SK-N-SH (cell line): ENCODE measurements at regions not wholly inside any gene's neighbourhood (a gene's known extent, or its start where the extent isn't known, plus 50 kb on each side); places are given as distances from the start of the nearest gene placed in this dataset.

Experiments used
- CTCF ChIA-PET: fragments of 300-600, 350-600 bp; formaldehyde crosslinking; extraction: SDS; loops from one replicate; lab custom pipeline; 2021; lab: Yijun Ruan, JAX
- POLR2A ChIA-PET: fragments of 350-600 bp; sonication (Branson Sonifier 250); formaldehyde crosslinking; extraction: SDS; loops from one replicate; lab custom pipeline; 2020; ENCODE audit warnings: antibody characterized with exemption, inconsistent platforms; lab: Yijun Ruan, JAX
- DNase-seq: peaks from one replicate; pipeline ENCODE4 v3.0.0; 2012
- H2AFZ ChIP-seq: fragments of 200-600 bp; sonication (generic); 2 replicates; pipeline ENCODE4 v1.8.1; 2016; ENCODE audit warnings: antibody characterized with exemption, mild to moderate bottlenecking, low read depth
- H3F3A ChIP-seq: fragments of 200-600 bp; sonication (generic); replicated peaks from 2 replicates; pipeline ENCODE3; 2016; ENCODE audit warnings: antibody characterized with exemption, mild to moderate bottlenecking; ENCODE audit not compliant: insufficient read depth
- H3K27ac ChIP-seq, 2 experiments: fragments of 200-500 bp in 1 of 2; fragments of 200-600 bp in 1 of 2; sonication (Bioruptor generic) in 1 of 2; sonication (generic), shearing (Covaris generic) in 1 of 2; 2 replicates each; pipeline versions ENCODE4 v1.5.1 to v1.6.1; 2014 to 2016; ENCODE audit warnings: low read depth in 2 of 2, inconsistent platforms in 1 of 2, low read length in 1 of 2, mild to moderate bottlenecking in 1 of 2, mixed read lengths in 1 of 2
- H3K27me3 ChIP-seq: fragments of 200-600 bp; sonication (generic), shearing (Covaris generic); 2 replicates; pipeline ENCODE4 v1.6.1; 2016; ENCODE audit warnings: mixed run types; ENCODE audit not compliant: insufficient read depth
- H3K36me3 ChIP-seq, 2 experiments: fragments of 200-500 bp in 1 of 2; fragments of 200-600 bp in 1 of 2; sonication (Bioruptor generic) in 1 of 2; sonication (generic) in 1 of 2; replicated peaks in 1 of 2; 2 replicates each; pipeline versions ENCODE3 to v1.5.1; 2014 to 2016; ENCODE audit warnings: low read length in 1 of 2, mild to moderate bottlenecking in 1 of 2; ENCODE audit not compliant: insufficient read depth in 2 of 2, control insufficient read depth in 1 of 2
- H3K4me1 ChIP-seq, 2 experiments: fragments of 200-500 bp in 1 of 2; fragments of 200-600 bp in 1 of 2; sonication (Bioruptor generic) in 1 of 2; sonication (generic), shearing (Covaris generic) in 1 of 2; 2 replicates each; pipeline versions ENCODE4 v1.5.1 to v1.6.1; 2014 to 2016; ENCODE audit warnings: low read depth in 1 of 2, low read length in 1 of 2, mixed run types in 1 of 2; ENCODE audit not compliant: insufficient read depth in 2 of 2, control insufficient read depth in 1 of 2
- H3K4me2 ChIP-seq: fragments of 200-600 bp; sonication (generic), shearing (Covaris generic); 2 replicates; pipeline ENCODE4 v1.6.1; 2017; ENCODE audit warnings: mixed run types
- H3K4me3 ChIP-seq, 2 experiments: fragments of 200-500 bp in 1 of 2; fragments of 200-600 bp in 1 of 2; sonication (Bioruptor generic) in 1 of 2; sonication (generic), shearing (Covaris generic) in 1 of 2; 2 replicates each; pipeline versions ENCODE4 v1.5.1 to v1.8.1; 2014 to 2016; ENCODE audit warnings: low read depth in 2 of 2, inconsistent platforms in 1 of 2, low read length in 1 of 2, mild to moderate bottlenecking in 1 of 2, mixed read lengths in 1 of 2, moderate library complexity in 1 of 2
- H3K79me2 ChIP-seq: fragments of 200-600 bp; sonication (generic); 2 replicates; pipeline ENCODE4 v1.8.1; 2017; ENCODE audit warnings: mild to moderate bottlenecking; ENCODE audit not compliant: insufficient read depth
- H3K9ac ChIP-seq: fragments of 200-600 bp; sonication (generic); 2 replicates; pipeline ENCODE4 v1.6.1; 2017; ENCODE audit warnings: mixed run types
- H3K9me2 ChIP-seq: fragments of 200-600 bp; sonication (generic); 2 replicates; pipeline ENCODE4 v1.6.1; 2017; ENCODE audit warnings: mixed run types
- H3K9me3 ChIP-seq: fragments of 200-600 bp; sonication (generic); 2 replicates; pipeline ENCODE4 v1.6.1; 2017; ENCODE audit warnings: mixed run types, mild to moderate bottlenecking, moderate library complexity
- H4K20me1 ChIP-seq: fragments of 200-600 bp; sonication (generic); 2 replicates; pipeline ENCODE4 v1.6.1; 2017; ENCODE audit warnings: mild to moderate bottlenecking, mixed run types; ENCODE audit not compliant: insufficient read depth
- CTCF ChIP-seq: fragments of 200-600 bp; sonication (generic); IDR thresholded peaks from 2 replicates; pipeline ENCODE4 v1.6.1; 2017; ENCODE audit warnings: antibody characterized with exemption, mild to moderate bottlenecking, moderate library complexity
- EP300 ChIP-seq, 2 experiments: IDR thresholded peaks; 2 replicates each; pipeline versions ENCODE4 v1.4.0 to v1.6.1; 2012; ENCODE audit warnings: borderline replicate concordance in 1 of 2, low read depth in 1 of 2, low read length in 1 of 2
- FOSL2 ChIP-seq: IDR thresholded peaks from 2 replicates; pipeline ENCODE4 v1.4.0; 2012; ENCODE audit warnings: low read depth, mild to moderate bottlenecking, moderate library complexity, borderline replicate concordance
- IRF3 ChIP-seq: fragments of 150-350 bp; IDR thresholded peaks from 2 replicates; pipeline ENCODE4 v1.6.1; 2016; ENCODE audit warnings: mild to moderate bottlenecking, low read depth, low read length
- JUND ChIP-seq: IDR thresholded peaks from 2 replicates; pipeline ENCODE4 v1.4.0; 2012
- MAX ChIP-seq: IDR thresholded peaks from 2 replicates; pipeline ENCODE4 v1.4.0; 2012; ENCODE audit warnings: low read depth
- NFIC ChIP-seq: IDR thresholded peaks from 2 replicates; pipeline ENCODE4 v1.4.0; 2012; ENCODE audit warnings: borderline replicate concordance
- POLR2AphosphoS5 ChIP-seq: IDR thresholded peaks from 2 replicates; pipeline ENCODE4 v1.6.1; 2012; ENCODE audit warnings: low read depth, low read length
- RAD21 ChIP-seq: IDR thresholded peaks from 2 replicates; pipeline ENCODE4 v1.6.1; 2012; ENCODE audit warnings: mild to moderate bottlenecking, low read length
- RCOR1 ChIP-seq: fragments of 150-350 bp; IDR thresholded peaks from 2 replicates; pipeline ENCODE4 v1.6.1; 2017; ENCODE audit warnings: antibody characterized with exemption, low read length
- RFX5 ChIP-seq: IDR thresholded peaks from 2 replicates; pipeline ENCODE4 v1.6.1; 2012; ENCODE audit warnings: mild to moderate bottlenecking, improper control_type of control experiment, low read length
- RXRA ChIP-seq: IDR thresholded peaks from 2 replicates; pipeline ENCODE4 v1.4.0; 2012; ENCODE audit warnings: low read depth, mild to moderate bottlenecking, borderline replicate concordance
- USF1 ChIP-seq: IDR thresholded peaks from 2 replicates; pipeline ENCODE4 v1.4.0; 2012; ENCODE audit warnings: low read depth, borderline replicate concordance
- WGBS: methylation state at CpG from one replicate; pipeline ENCODE4 v1.1.6; 2017; ENCODE audit warnings: low lambda C conversion rate; 5-methylcytosine and 5-hydroxymethylcytosine counted together

GRCh38 chr9:24073666-24074065 is 247.6 kb upstream of the ELAVL2 start:
- CTCF ChIA-PET = no interaction called here
- no peaks in the 10 kb centered on the region for H3K79me2 ChIP-seq
- no peaks in the 10 kb centered on the region for H3K9me2 ChIP-seq
- H4K20me1 ChIP-seq = no peaks in the 10 kb centered on the region
- H3K9me3 ChIP-seq = no peaks in the 10 kb centered on the region
- no peak for DNase-seq
- no peak overlapping the region for H2AFZ ChIP-seq
- no peak overlapping the region for H3K27ac ChIP-seq
- no peak overlapping the region for H3K4me3 ChIP-seq
- POLR2A ChIA-PET = no interaction called here
- no peak for TF ChIP-seq RXRA
- TF ChIP-seq NFIC = no peak
- no peak for TF ChIP-seq RFX5
- no peak for TF ChIP-seq POLR2AphosphoS5
- no peak for TF ChIP-seq JUND
- no peak for TF ChIP-seq USF1
- TF ChIP-seq RAD21 = no peak
- no peak for TF ChIP-seq RCOR1
- no peak for TF ChIP-seq IRF3
- TF ChIP-seq EP300 (IDR thresholded peaks at IDR 0.05; ENCODE audit: borderline replicate concordance in 1 of 2, low read depth in 1 of 2, low read length in 1 of 2) = no peak
- H3K4me1 ChIP-seq = no peaks in the 10 kb centered on the region
- H3K9ac ChIP-seq = no peak overlapping the region
- H3K27me3 ChIP-seq = no peaks in the 10 kb centered on the region
- WGBS = 19% methylated on average over 6 of the region's 6 CpGs
- H3F3A ChIP-seq = no peaks in the 10 kb centered on the region
- no peaks in the 10 kb centered on the region for H3K36me3 ChIP-seq
- no peak overlapping the region for H3K4me2 ChIP-seq

- POLR2A ChIA-PET = no interaction called here
- no peaks in the 10 kb centered on the region for H3K27me3 ChIP-seq
Observed at GRCh38 chr9:24073007-24073592, 247.1 kb upstream of the ELAVL2 start.

More at GRCh38 chr9:24073007-24073592, 247.1 kb upstream of the ELAVL2 start:
- DNase-seq = no peak
- no peaks in the 10 kb centered on the region for H3K36me3 ChIP-seq
- H3K4me3 ChIP-seq = no peak overlapping the region
- H4K20me1 ChIP-seq = no peaks in the 10 kb centered on the region
- H3K4me1 ChIP-seq = no peaks in the 10 kb centered on the region
- H3K9me3 ChIP-seq = no peaks in the 10 kb centered on the region
- no peak overlapping the region for H3K27ac ChIP-seq
- no peaks in the 10 kb centered on the region for H3K9me2 ChIP-seq
- WGBS = 46% methylated on average over 5 of the region's 5 CpGs
- H3K79me2 ChIP-seq = no peaks in the 10 kb centered on the region
- TF ChIP-seq POLR2AphosphoS5 (no peak), MAX (no peak), CTCF (no peak), FOSL2 (no peak)
- H3K4me2 ChIP-seq = no peak overlapping the region
- H3F3A ChIP-seq = no peaks in the 10 kb centered on the region
- CTCF ChIA-PET = no interaction called here
- H3K9ac ChIP-seq = no peak overlapping the region
- no peak overlapping the region for H2AFZ ChIP-seq
